ENCODE measurements at regions not wholly inside any gene's neighbourhood (a gene's known extent, or its start where the extent isn't known, plus 50 kb on each side); places are given as distances from the start of the nearest gene placed in this dataset.
"Not testable (repeated sequence)": the region's sequence is repeated elsewhere in the genome, so short reads cannot be mapped to it uniquely, and the experiment has no call there.

DNA sequence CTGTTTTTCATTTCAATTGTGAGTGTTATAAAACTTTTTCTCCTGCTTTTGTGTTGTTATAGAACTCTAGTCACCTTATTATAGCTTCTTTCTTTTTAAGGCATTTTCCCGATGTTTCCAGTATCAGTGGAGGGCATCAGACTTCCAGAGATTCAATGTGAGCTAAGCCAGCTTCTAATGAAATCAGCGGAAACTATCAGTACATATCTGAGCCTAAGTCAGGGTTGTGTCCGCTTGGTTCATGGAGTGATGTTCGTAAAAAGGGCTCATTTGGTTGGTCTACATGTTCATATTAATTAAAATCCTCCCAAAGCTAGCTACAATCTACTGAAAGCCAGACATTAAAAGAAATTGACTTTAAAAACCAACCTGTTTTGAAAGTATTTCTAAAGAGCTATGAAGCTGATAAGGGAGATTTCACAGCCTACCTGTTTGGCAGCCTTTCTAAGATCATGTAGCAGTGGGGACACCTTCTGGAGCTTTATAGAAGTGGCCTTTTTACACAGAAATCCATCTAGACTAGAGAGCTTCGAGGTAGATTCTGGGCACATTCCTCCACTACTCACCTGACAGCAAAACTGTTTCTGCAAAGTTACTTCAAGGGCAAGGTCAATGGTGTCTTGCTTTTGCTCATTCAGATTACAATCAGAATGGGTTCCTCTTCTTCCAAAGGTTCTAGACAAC, 227.1 kb upstream of the NBPF12 start:
- not testable (repeated sequence) for DNase-seq

- not testable (repeated sequence) for DNase-seq
Measured at GRCh38 chr1:146709302-146709701, 228.8 kb upstream of the NBPF12 start.

DNA sequence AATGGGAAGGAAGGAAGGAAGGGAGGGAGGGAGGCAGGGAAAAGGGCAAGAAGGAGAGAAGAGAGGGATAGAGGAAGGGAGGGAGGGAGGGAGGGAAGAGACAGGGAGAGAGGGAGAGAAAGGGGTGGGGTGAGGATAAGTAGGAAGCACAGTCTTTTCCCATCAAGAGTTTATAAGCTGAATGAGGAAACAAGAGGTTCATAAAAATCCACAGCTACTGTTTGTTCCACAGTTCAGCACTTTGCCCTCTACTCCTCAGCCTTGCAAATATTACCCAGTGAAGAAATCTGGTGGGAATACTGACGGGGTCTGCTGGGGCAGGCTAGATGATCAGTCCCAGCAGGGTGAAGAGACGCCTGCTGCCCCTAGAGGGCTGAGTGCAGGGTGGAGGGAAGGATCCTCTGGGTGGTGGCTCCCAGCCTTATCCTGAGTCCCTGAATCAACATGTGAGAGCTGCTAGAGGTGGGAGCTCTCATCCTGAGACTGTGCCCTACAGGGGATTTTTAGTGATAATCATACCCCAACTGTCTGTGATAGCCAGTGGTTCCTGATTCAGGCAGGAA, 233.9 kb upstream of the NBPF12 start:
- not testable (repeated sequence) for DNase-seq

DNA sequence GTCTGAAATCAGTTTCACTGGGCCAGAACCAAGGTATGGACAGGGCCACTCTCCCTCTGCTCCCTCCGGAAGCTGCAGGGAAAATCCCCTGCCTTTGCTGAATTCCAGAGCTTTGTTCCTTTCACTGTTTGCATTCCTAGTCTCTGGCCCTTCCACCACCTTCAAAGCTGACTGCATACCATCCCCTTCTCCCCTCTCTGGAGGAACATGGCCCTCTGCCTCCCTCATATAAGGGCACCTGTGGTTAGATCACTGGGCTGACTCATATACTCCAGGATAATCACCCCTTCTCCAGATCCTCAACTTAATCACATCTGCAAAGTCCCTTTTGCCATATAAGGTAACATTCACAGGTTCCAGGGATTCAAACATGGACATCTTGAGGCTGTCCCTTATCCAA, 236.8 kb upstream of the NBPF12 start:
- DNase-seq: not testable (repeated sequence)

DNA sequence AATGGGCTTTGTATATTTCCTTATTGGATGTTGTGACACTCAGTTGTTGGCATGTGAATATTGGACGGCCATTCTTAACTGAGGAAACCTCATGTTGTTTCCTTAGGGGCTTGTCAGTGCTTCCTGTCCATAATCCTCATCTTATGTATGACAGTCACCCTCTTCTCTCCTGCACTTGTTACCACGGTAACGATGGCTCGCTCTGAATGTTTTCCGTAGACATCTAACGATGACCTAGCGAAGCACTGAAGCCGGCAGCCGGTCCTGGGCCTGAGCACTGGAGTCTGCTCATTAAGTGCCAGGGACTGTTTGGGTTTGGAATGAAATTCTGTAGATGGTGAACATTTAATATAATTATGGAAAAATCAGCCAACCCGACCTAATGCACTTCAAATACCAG, 242.7 kb upstream of the NBPF12 start:
- DNase-seq: not testable (repeated sequence)

DNA sequence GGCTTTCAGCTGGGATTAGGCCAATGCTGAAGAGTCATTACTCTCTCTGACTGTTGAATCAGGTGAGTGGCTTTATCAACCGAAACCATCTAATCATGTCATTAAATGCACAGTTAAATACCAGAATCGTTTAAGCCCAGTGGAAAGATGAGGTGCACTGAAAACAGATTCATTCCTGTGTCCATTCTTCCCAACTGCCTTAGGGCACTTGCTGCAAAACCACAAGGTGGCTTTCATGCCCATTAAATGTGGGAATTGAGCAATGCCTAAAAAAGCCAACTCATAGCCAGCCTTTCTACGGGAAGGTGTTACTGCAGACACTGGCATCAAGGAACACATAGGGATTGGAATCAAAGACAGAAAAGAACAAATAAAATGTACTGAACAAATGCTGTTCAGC, 246.3 kb upstream of the NBPF12 start:
- not testable (repeated sequence) for DNase-seq

DNA sequence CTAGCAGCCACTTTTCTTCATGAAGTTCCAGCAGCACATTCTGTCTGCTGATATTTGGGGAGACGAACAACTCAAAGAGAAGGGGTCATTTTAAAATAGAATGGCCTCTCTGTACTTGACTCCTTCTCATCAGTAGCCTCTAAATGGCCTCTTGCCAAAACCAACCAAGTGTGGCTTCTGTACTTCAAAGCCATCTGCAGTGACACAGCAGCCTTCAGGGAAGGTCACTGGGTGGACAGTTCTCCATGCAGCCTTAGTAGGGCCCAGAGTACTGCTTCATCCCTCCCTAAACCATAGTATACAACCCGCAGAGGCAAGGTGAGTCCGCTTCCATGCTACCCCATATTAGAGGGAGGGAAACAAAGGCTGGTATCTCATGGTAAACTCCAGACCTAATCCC, 249.2 kb upstream of the NBPF12 start:
- not testable (repeated sequence) for DNase-seq

- DNase-seq: not testable (repeated sequence)
Measured at GRCh38 chr1:146686777-146687366, 251.3 kb upstream of the NBPF12 start.

- DNase-seq: not testable (repeated sequence)
Measured at GRCh38 chr1:146683126-146683429, 255.0 kb upstream of the NBPF12 start.

- DNase-seq: not testable (repeated sequence)
Measured at GRCh38 chr1:146682227-146683125, 255.6 kb upstream of the NBPF12 start.

- not testable (repeated sequence) for DNase-seq
Measured at GRCh38 chr1:146673729-146674299, 264.3 kb upstream of the NBPF12 start.

- DNase-seq: not testable (repeated sequence)
Measured at GRCh38 chr1:146672608-146673007, 265.5 kb upstream of the NBPF12 start.

- not testable (repeated sequence) for DNase-seq
Measured at GRCh38 chr1:146671588-146671987, 266.5 kb upstream of the NBPF12 start.

GRCh38 chr1:146670832-146671566, 267.1 kb upstream of the NBPF12 start:
- DNase-seq: not testable (repeated sequence)

DNA sequence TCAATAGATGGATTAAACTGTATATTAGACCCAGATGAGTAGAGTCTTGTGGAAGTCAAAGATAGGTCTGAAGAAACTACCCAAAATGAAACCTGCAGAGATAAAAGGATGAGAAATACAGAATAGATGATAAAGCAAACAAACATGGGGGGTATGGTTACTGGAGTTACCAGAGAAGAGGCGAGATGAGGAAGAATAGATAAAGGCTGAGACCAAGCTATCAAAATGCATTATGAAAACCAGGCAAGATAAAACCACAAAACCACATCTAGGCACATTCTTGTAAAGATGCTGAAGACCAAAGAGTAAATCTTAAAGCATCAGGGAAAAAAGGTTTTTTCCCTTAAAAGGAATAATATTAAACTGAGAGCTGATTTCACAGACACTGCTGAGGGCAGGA, 271.8 kb upstream of the NBPF12 start:
- DNase-seq: not testable (repeated sequence)

DNA sequence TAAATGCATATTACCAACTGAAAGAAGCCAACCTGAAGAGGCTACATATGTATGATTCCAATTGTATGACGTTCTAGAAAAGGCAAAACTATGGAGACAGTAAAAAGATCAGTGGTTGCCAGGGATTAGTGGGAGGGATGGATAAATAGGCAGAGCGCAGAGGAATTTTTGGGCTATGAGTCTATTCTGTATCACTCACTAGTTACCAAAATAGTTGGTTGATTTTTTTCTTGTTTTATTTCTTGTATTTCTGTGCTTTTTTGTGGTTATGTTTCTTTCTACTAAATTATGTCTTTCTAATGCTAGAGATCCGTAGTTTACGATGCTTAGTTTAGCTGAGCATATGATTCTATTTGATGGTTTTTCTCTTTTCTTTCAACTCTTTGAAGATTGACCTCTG, 277.9 kb upstream of the NBPF12 start:
- not testable (repeated sequence) for DNase-seq

DNA sequence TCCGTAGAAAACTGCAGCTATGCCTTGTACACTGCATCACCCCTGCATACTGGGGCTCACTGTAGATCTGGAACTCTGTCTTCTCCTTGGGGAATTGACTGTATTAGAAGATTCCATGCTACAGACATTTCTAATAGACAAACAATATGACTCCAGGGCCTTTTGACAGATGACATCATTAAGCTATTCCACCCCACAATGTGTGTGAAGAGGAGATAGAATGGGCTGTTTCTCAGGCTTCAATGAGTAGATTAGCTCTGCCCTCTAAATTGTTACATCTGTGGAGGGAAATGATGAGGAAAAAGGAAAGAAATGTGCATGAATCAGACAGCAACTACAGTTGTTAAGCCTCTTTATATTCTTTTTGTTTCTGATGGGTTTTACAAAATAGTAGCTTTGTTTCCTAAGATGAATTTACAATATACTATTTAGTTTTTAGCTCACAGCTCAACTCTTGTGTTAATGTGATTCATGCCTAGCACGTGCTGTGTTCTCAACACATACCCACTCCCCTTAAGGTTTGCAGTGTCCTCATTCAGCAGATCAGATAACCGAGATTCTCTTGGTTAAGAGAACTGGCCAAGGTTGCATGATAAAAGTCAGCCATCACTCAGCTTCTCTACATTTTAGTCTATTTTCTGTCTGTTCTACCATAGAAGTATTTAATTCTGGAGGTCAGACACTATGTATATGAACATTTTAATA, 281.6 kb upstream of the NBPF12 start:
- not testable (repeated sequence) for DNase-seq

GRCh38 chr1:146654763-146655162, 283.4 kb upstream of the NBPF12 start:
- DNase-seq: not testable (repeated sequence)

DNA sequence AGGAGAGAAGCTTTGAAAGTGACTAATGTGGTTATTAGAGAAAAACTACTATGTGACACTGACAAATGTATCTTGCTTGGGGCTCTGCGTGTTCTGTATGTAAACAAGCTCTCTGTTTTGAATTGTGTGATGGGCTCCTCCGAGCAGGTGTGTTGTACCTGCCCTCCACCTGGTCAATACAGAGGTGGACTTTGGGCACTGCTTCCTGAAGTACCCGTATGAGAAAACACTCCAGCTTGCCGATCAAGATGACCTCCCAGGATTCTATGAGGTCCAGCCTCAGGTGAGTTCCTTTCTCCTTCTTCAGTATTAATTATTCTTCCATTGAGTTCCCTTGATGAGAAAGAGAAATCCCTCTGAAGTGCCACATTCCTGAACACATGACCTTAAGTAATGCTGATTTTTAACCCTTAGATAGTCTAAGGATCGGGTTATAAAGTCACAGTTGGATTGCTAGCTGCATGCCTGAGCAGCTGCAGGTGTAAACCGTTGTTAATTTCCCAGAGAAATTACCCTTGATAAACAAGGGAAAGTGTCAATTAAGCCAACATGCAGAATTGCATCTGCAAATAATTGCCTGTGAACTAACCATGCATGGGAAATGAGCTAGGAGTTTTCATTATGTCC, 292.0 kb upstream of the NBPF12 start:
- not testable (repeated sequence) for DNase-seq

DNA sequence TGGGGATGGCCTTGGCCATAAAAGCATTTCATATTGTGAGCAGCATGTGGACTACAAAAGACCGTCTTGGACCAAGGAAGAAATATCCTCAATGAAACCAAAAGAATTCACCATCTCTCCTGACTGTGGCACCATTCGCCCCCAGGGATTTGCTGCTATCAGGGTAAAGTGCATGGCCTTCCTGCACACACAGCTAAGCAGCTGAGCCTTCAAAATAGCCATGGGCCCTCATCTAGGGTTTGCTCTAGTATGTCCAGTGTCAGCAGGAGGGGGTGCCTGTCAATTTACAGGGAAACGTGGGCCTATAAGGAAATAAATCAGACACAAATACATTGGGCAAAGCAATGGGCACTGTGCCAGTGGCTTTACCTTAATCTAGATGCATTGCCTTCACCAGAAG, 296.6 kb upstream of the NBPF12 start:
- DNase-seq: not testable (repeated sequence)

DNA sequence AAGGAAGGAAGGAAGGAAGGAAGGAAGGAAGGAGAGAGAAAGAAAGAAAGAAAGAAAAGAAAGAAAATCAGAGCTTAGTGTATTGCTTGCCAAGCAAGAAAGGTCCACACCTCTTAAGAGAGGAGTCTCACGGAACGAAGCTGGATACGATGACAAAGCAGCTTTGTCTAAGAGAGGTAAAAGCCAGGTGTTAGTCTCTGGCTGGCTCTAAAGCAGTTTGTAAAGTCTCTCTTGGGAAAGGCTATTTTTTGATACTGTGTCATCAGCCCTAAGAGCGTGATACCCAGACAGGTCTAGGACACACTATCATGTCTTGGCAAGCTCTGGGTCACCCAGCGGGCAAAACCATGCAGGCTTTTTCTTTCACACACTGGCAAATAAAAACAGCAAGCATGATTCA, 297.5 kb upstream of the NBPF12 start:
- not testable (repeated sequence) for DNase-seq

All from activated CD4-positive, CD25-positive, alpha-beta regulatory T cell (primary cell).